WI38 (cell line): ENCODE measurements at regions not wholly inside any gene's neighbourhood (a gene's known extent, or its start where the extent isn't known, plus 50 kb on each side); places are given as distances from the start of the nearest gene placed in this dataset.

Experiments used
- H3K4me3 ChIP-seq: 2 replicates; pipeline ENCODE4 v1.5.1; 2011; ENCODE audit warnings: low read depth, mild to moderate bottlenecking, control low read depth, low read length
- TF ChIP-seq, protein P1 (sequence below): IDR thresholded peaks from 2 replicates; pipeline ENCODE4 v1.5.1; 2012; ENCODE audit warnings: low read depth, mild to moderate bottlenecking, control low read depth, low read length

DNA sequence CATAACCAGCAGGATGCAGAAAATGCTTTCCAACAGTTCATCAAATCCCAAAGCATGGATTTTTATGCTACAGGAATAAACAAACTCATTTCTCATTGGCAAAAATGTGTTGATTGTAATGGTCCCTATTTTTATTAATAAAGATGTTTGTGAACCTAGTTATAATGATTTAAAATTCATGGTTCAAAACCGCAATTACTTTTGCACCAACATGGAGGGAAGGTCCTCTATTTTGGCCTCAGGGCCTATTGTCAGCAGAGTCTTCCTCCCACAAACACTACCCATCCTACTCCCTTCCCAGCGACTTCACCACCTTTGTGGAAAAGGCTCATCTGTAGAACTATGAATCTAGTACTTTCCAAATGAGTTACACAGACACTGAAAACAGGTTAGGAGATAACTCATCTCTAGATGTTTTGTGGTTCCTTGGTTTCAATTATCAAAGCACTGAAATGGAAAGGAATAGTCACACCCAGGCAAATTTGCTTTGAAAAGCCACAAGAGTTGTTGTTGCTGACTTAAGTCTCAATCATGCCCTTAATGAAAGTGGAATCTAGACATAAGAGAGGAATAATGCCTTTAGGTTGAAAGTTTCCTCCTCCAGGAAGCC, 59.4 kb upstream of the FRMD4A start:
- H3K4me3 ChIP-seq = no peak overlapping the region
- TF ChIP-seq, protein P1, sequence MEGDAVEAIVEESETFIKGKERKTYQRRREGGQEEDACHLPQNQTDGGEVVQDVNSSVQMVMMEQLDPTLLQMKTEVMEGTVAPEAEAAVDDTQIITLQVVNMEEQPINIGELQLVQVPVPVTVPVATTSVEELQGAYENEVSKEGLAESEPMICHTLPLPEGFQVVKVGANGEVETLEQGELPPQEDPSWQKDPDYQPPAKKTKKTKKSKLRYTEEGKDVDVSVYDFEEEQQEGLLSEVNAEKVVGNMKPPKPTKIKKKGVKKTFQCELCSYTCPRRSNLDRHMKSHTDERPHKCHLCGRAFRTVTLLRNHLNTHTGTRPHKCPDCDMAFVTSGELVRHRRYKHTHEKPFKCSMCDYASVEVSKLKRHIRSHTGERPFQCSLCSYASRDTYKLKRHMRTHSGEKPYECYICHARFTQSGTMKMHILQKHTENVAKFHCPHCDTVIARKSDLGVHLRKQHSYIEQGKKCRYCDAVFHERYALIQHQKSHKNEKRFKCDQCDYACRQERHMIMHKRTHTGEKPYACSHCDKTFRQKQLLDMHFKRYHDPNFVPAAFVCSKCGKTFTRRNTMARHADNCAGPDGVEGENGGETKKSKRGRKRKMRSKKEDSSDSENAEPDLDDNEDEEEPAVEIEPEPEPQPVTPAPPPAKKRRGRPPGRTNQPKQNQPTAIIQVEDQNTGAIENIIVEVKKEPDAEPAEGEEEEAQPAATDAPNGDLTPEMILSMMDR = no peak

DNA sequence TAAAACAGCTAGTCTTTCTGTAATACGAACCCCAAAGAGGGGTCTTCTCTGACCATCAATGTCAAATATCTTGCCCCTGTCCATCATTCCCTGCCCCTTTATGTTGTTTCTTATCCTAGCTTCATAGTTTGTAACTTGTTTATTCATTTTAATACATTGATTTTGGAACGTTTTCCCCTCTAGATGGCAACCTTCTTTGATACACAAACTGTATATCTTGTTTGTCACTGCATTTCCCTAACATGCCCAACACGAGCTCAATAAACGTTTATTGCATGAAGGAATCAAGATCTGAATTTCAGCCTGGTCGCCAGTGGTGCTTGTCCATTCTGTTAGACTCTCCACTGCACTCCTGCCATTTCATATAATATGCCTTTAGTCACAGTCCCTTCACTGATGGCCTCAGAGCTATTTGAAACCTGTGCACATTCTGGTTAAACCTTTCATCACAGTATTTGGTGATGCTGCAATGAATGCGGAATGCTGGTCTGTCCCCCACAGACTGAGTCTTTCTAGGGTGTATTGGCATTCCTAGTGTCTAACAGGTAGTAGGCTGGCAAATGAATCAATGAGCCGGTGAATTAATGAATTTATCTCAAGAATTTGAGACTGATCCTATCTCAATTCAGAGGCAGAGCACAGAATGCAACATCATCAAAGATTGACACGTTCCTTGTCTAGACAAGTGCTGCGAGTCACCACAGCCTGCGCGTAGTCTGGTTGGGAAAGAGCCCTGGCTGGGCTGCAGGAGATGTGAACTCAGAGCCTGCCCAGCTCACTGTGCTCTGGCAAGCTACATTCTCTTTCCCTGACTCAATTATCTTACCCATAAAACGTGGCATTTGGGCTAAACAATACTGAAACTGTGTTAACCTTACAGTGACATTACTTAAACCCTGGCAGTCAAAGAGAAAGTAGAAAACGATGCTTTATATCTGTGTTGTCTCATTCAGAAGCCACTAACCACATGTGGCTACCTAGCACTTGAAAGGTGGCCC, 55.2 kb upstream of the FRMD4A start:
- H3K4me3 ChIP-seq = no peak overlapping the region
- TF ChIP-seq, protein P1 = no peak

DNA sequence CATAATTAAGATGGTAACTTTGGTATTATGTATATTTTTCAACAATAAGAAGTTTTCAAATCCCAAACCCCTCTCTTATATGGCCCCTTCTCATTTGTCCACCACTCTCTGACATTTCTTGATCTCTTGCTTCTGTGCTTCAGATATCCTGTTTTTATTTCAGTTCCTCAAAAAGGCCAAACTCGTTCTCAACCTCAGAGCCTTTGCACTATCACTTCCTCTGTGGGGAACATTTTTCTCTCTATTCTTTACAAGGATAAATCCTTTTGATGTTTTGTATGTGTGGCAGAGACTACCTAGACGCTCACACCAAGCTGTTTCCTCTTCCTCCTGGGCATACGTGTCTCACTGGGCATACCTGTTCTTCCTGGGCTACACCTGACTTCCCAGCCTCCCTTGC, 54.2 kb upstream of the FRMD4A start:
- TF ChIP-seq, protein P1 = no peak
- no peak overlapping the region for H3K4me3 ChIP-seq

DNA sequence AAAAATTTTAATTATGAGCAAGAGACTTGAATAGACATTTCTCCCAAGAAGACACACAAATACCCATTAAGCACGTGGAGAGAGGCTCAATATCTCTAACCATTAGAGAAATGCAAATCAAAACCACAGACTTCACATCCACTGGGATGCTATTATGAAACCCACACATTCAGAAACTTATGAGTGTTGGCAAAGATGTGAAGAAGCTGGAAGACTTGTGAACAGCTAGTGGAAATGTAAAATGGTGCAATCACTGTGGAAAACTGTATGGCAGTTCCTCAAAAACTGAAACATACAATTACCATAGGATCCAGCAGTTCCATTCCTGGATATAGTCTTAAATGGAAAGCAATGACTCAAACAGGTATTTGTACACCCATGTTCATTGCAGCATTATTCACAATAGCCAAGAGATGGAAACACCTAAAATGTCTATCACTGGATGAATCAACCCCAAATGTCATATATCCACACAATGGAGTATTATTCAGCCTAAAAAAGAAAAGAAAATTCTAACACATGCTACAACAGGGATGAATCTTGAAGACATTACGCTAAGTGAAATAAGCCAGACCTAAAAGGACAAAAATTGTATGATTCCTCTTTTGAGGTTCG, 53.5 kb upstream of the FRMD4A start:
- TF ChIP-seq, protein P1 = no peak
- no peak overlapping the region for H3K4me3 ChIP-seq

DNA sequence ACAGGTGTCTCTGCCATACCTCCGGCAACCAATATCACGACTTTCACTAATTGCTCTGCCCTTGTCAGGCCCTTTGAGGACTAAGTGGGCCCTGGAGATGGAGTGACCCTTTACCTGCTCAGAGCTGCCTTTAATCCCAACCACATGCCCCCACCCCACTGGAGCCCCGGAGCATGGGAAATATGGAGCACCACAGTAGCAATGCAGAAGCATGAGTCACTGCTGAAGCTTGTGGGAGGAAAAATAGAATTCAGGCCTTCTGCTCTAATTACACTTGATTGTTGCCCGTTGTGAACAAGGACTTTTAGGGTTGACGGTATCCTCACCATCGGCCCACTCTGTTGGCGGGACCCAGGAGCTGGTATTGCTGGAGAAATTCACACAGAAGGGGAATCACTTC, 52.5 kb upstream of the FRMD4A start:
- no peak overlapping the region for H3K4me3 ChIP-seq
- TF ChIP-seq, protein P1 = no peak

DNA sequence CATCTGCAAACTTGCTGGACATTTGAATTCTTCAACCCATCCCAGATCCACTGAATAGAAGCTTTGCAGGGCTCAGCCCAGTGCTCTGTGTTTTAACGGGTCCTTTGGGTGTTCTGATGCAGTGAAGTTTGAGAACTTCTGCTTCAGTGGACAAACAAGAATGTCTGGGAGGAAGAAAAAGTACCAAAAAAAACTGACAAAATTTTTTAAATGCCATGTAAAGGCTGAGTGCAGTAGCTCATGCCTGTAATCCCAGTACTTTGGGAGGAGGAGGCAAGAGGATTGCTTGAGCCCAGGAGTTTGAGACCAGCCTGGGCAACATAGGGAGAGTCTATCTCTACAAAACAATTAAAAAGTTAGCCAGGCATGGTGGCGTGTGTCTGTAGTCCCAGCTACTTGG, 51.8 kb upstream of the FRMD4A start:
- TF ChIP-seq, protein P1 = no peak
- no peak overlapping the region for H3K4me3 ChIP-seq
